H1 (cell line): ENCODE measurements at regions not wholly inside any gene's neighbourhood (a gene's known extent, or its start where the extent isn't known, plus 50 kb on each side); places are given as distances from the start of the nearest gene placed in this dataset.

Source experiments
- TF ChIP-seq, protein P1 (sequence below): fragments of 300-600 bp; sonication (generic); IDR thresholded peaks from 2 replicates; pipeline ENCODE4 v1.7.1; 2012; ENCODE audit warnings: low read length, moderate library complexity, mild to moderate bottlenecking, inconsistent platforms; ENCODE audit not compliant: insufficient replicate concordance

DNA sequence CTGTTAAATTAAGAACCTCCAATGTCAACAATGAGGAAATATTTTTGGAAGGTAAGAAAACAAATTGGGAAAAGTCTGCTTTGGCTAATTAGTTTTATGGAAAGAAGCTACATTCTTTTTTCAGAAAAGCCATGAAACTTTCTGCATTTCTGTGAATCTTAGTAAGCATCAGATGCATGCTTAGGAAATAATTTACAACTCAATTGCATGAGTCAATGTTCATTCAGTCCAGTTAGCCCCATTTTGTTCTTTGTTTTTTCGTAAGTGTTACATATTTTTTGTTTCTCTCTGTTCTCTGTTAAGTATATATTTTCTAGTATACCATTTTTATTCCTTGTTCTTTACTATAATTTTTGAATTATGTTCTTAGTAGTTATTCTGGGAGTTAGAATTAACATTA, 195.2 kb upstream of the KIF2B start (continued):
- TF ChIP-seq, protein P1, sequence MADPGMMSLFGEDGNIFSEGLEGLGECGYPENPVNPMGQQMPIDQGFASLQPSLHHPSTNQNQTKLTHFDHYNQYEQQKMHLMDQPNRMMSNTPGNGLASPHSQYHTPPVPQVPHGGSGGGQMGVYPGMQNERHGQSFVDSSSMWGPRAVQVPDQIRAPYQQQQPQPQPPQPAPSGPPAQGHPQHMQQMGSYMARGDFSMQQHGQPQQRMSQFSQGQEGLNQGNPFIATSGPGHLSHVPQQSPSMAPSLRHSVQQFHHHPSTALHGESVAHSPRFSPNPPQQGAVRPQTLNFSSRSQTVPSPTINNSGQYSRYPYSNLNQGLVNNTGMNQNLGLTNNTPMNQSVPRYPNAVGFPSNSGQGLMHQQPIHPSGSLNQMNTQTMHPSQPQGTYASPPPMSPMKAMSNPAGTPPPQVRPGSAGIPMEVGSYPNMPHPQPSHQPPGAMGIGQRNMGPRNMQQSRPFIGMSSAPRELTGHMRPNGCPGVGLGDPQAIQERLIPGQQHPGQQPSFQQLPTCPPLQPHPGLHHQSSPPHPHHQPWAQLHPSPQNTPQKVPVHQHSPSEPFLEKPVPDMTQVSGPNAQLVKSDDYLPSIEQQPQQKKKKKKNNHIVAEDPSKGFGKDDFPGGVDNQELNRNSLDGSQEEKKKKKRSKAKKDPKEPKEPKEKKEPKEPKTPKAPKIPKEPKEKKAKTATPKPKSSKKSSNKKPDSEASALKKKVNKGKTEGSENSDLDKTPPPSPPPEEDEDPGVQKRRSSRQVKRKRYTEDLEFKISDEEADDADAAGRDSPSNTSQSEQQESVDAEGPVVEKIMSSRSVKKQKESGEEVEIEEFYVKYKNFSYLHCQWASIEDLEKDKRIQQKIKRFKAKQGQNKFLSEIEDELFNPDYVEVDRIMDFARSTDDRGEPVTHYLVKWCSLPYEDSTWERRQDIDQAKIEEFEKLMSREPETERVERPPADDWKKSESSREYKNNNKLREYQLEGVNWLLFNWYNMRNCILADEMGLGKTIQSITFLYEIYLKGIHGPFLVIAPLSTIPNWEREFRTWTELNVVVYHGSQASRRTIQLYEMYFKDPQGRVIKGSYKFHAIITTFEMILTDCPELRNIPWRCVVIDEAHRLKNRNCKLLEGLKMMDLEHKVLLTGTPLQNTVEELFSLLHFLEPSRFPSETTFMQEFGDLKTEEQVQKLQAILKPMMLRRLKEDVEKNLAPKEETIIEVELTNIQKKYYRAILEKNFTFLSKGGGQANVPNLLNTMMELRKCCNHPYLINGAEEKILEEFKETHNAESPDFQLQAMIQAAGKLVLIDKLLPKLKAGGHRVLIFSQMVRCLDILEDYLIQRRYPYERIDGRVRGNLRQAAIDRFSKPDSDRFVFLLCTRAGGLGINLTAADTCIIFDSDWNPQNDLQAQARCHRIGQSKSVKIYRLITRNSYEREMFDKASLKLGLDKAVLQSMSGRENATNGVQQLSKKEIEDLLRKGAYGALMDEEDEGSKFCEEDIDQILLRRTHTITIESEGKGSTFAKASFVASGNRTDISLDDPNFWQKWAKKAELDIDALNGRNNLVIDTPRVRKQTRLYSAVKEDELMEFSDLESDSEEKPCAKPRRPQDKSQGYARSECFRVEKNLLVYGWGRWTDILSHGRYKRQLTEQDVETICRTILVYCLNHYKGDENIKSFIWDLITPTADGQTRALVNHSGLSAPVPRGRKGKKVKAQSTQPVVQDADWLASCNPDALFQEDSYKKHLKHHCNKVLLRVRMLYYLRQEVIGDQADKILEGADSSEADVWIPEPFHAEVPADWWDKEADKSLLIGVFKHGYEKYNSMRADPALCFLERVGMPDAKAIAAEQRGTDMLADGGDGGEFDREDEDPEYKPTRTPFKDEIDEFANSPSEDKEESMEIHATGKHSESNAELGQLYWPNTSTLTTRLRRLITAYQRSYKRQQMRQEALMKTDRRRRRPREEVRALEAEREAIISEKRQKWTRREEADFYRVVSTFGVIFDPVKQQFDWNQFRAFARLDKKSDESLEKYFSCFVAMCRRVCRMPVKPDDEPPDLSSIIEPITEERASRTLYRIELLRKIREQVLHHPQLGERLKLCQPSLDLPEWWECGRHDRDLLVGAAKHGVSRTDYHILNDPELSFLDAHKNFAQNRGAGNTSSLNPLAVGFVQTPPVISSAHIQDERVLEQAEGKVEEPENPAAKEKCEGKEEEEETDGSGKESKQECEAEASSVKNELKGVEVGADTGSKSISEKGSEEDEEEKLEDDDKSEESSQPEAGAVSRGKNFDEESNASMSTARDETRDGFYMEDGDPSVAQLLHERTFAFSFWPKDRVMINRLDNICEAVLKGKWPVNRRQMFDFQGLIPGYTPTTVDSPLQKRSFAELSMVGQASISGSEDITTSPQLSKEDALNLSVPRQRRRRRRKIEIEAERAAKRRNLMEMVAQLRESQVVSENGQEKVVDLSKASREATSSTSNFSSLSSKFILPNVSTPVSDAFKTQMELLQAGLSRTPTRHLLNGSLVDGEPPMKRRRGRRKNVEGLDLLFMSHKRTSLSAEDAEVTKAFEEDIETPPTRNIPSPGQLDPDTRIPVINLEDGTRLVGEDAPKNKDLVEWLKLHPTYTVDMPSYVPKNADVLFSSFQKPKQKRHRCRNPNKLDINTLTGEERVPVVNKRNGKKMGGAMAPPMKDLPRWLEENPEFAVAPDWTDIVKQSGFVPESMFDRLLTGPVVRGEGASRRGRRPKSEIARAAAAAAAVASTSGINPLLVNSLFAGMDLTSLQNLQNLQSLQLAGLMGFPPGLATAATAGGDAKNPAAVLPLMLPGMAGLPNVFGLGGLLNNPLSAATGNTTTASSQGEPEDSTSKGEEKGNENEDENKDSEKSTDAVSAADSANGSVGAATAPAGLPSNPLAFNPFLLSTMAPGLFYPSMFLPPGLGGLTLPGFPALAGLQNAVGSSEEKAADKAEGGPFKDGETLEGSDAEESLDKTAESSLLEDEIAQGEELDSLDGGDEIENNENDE, result no peak
- TF ChIP-seq, all 59 proteins: peak for 0
